Testis (tissue), 2 donors: ENCODE measurements at regions not wholly inside any gene's neighbourhood (a gene's known extent, or its start where the extent isn't known, plus 50 kb on each side); places are given as distances from the start of the nearest gene placed in this dataset.

ENCODE experiments used
- POLR2A ChIP-seq: fragments of 450-650 bp; IDR thresholded peaks from one replicate; pipeline ENCODE4 v1.6.1; 2017; ENCODE audit warnings: antibody characterized with exemption, mild to moderate bottlenecking, moderate library complexity
- TF ChIP-seq, protein P1 (sequence below), 3 experiments: fragments of 450-650 bp in 2 of 3; fragments of 200-600 bp in 1 of 3; sonication (generic) in 1 of 3; IDR thresholded peaks; one replicate each; pipeline ENCODE4 v1.5.1; 2016 to 2019; ENCODE audit warnings: antibody characterized with exemption in 3 of 3, mild to moderate bottlenecking in 2 of 3, moderate library complexity in 1 of 3

- TF ChIP-seq, protein P1, sequence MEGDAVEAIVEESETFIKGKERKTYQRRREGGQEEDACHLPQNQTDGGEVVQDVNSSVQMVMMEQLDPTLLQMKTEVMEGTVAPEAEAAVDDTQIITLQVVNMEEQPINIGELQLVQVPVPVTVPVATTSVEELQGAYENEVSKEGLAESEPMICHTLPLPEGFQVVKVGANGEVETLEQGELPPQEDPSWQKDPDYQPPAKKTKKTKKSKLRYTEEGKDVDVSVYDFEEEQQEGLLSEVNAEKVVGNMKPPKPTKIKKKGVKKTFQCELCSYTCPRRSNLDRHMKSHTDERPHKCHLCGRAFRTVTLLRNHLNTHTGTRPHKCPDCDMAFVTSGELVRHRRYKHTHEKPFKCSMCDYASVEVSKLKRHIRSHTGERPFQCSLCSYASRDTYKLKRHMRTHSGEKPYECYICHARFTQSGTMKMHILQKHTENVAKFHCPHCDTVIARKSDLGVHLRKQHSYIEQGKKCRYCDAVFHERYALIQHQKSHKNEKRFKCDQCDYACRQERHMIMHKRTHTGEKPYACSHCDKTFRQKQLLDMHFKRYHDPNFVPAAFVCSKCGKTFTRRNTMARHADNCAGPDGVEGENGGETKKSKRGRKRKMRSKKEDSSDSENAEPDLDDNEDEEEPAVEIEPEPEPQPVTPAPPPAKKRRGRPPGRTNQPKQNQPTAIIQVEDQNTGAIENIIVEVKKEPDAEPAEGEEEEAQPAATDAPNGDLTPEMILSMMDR (IDR thresholded peaks at IDR 0.05) = no peak
- TF ChIP-seq POLR2A = no peak
These were observed 406.0 kb upstream of the SEMA6A start for GRCh38 chr5:116980581-116980980.
